ENCODE measurements at regions not wholly inside any gene's neighbourhood (a gene's known extent, or its start where the extent isn't known, plus 50 kb on each side); places are given as distances from the start of the nearest gene placed in this dataset.

GRCh38 chr4:83810428-83810827, 274.5 kb downstream of the GPAT3 start:
- DNase-seq (no peak), ATAC-seq (ENCODE audit: low read depth) (no peak)
- Mint-ChIP-seq H3K27me3 (no peaks in the 10 kb centered on the region), H3K36me3 (no peaks in the 10 kb centered on the region), H3K27ac (no peak overlapping the region), H3K4me1 (no peaks in the 10 kb centered on the region), H3K9me3 (no peaks in the 10 kb centered on the region), H3K4me3 (no peak overlapping the region)
- POLR2A ChIA-PET = no interaction called here

- DNase-seq = no peak
- no peaks in the 10 kb centered on the region for H3K27me3 Mint-ChIP-seq
- no peak overlapping the region for H3K27ac Mint-ChIP-seq
- H3K4me1 Mint-ChIP-seq = no peaks in the 10 kb centered on the region
- no peaks in the 10 kb centered on the region for H3K36me3 Mint-ChIP-seq
- POLR2A ChIA-PET = no interaction called here
- H3K9me3 Mint-ChIP-seq = no peaks in the 10 kb centered on the region
- ATAC-seq (ENCODE audit: low read depth) = no peak
- H3K4me3 Mint-ChIP-seq = no peak overlapping the region
These were observed 273.7 kb downstream of the GPAT3 start for GRCh38 chr4:83809581-83809980.

GRCh38 chr4:83793481-83793880, 257.6 kb downstream of the GPAT3 start:
- H3K9me3 Mint-ChIP-seq = no peaks in the 10 kb centered on the region
- H3K36me3 Mint-ChIP-seq = no peaks in the 10 kb centered on the region
- H3K4me1 Mint-ChIP-seq = no peaks in the 10 kb centered on the region
- DNase-seq = no peak
- H3K27me3 Mint-ChIP-seq = no peaks in the 10 kb centered on the region
- H3K27ac Mint-ChIP-seq = no peak overlapping the region
- no peak overlapping the region for H3K4me3 Mint-ChIP-seq
- no peak for ATAC-seq (ENCODE audit: low read depth)
- POLR2A ChIA-PET = no interaction called here

- H3K4me1 Mint-ChIP-seq = no peaks in the 10 kb centered on the region
- no peaks in the 10 kb centered on the region for H3K36me3 Mint-ChIP-seq
- peaks cover 1% of the 10 kb centered on the region for H3K9me3 Mint-ChIP-seq
- DNase-seq = no peak
- H3K4me3 Mint-ChIP-seq = no peak overlapping the region
- H3K27ac Mint-ChIP-seq = no peak overlapping the region
- POLR2A ChIA-PET = no interaction called here
- H3K27me3 Mint-ChIP-seq = no peaks in the 10 kb centered on the region
- ATAC-seq (ENCODE audit: low read depth) = no peak
These were observed 250.0 kb downstream of the GPAT3 start for GRCh38 chr4:83785891-83786290.

GRCh38 chr4:83783215-83783614, 247.3 kb downstream of the GPAT3 start:
- H3K9me3 Mint-ChIP-seq = peaks cover 1% of the 10 kb centered on the region
- H3K36me3 Mint-ChIP-seq = no peaks in the 10 kb centered on the region
- POLR2A ChIA-PET = no interaction called here
- no peak overlapping the region for H3K27ac Mint-ChIP-seq
- H3K4me1 Mint-ChIP-seq = no peaks in the 10 kb centered on the region
- ATAC-seq (ENCODE audit: low read depth) (no peak), DNase-seq (no peak)
- H3K27me3 Mint-ChIP-seq = no peaks in the 10 kb centered on the region
- H3K4me3 Mint-ChIP-seq = no peak overlapping the region

GRCh38 chr4:83782591-83782990, 246.7 kb downstream of the GPAT3 start:
- ATAC-seq (ENCODE audit: low read depth) = no peak
- Mint-ChIP-seq H3K27ac (no peak overlapping the region), H3K4me3 (no peak overlapping the region), H3K27me3 (no peaks in the 10 kb centered on the region), H3K36me3 (no peaks in the 10 kb centered on the region), H3K9me3 (peaks cover 1% of the 10 kb centered on the region), H3K4me1 (no peaks in the 10 kb centered on the region)
- DNase-seq = no peak
- POLR2A ChIA-PET = no interaction called here

GRCh38 chr4:83781434-83781833, 245.5 kb downstream of the GPAT3 start:
- H3K4me3 Mint-ChIP-seq = no peak overlapping the region
- no peaks in the 10 kb centered on the region for H3K36me3 Mint-ChIP-seq
- H3K9me3 Mint-ChIP-seq = peaks cover 1% of the 10 kb centered on the region
- no peaks in the 10 kb centered on the region for H3K4me1 Mint-ChIP-seq
- ATAC-seq (ENCODE audit: low read depth) = no peak
- no peaks in the 10 kb centered on the region for H3K27me3 Mint-ChIP-seq
- no peak for DNase-seq
- H3K27ac Mint-ChIP-seq = no peak overlapping the region
- POLR2A ChIA-PET = no interaction called here

- H3K4me3 Mint-ChIP-seq = no peak overlapping the region
- DNase-seq = no peak
- no peak for ATAC-seq (ENCODE audit: low read depth)
- no peaks in the 10 kb centered on the region for H3K27me3 Mint-ChIP-seq
- POLR2A ChIA-PET = no interaction called here
- H3K27ac Mint-ChIP-seq = no peak overlapping the region
- peaks cover 1% of the 10 kb centered on the region for H3K9me3 Mint-ChIP-seq
- no peaks in the 10 kb centered on the region for H3K36me3 Mint-ChIP-seq
- H3K4me1 Mint-ChIP-seq = no peaks in the 10 kb centered on the region
These were observed 244.3 kb downstream of the GPAT3 start for GRCh38 chr4:83780053-83780733.

- Mint-ChIP-seq H3K27me3 (no peaks in the 10 kb centered on the region), H3K27ac (no peak overlapping the region), H3K4me3 (no peak overlapping the region), H3K4me1 (no peaks in the 10 kb centered on the region), H3K36me3 (no peaks in the 10 kb centered on the region), H3K9me3 (peaks cover under 1% of the 10 kb centered on the region)
- POLR2A ChIA-PET = no interaction called here
- ATAC-seq (ENCODE audit: low read depth) (no peak), DNase-seq (no peak)
These were observed 243.5 kb downstream of the GPAT3 start for GRCh38 chr4:83779103-83780052.

- DNase-seq (no peak), ATAC-seq (ENCODE audit: low read depth) (no peak)
- POLR2A ChIA-PET = no interaction called here
- Mint-ChIP-seq H3K9me3 (no peaks in the 10 kb centered on the region), H3K27ac (no peak overlapping the region), H3K4me1 (no peaks in the 10 kb centered on the region), H3K27me3 (no peaks in the 10 kb centered on the region), H3K4me3 (no peak overlapping the region), H3K36me3 (no peaks in the 10 kb centered on the region)
These were observed 236.8 kb downstream of the GPAT3 start for GRCh38 chr4:83772685-83773084.

- DNase-seq = no peak
- Mint-ChIP-seq H3K4me3 (no peak overlapping the region), H3K36me3 (no peaks in the 10 kb centered on the region), H3K4me1 (no peaks in the 10 kb centered on the region), H3K27me3 (no peaks in the 10 kb centered on the region), H3K27ac (no peak overlapping the region), H3K9me3 (no peaks in the 10 kb centered on the region)
- ATAC-seq (ENCODE audit: low read depth) = no peak
- POLR2A ChIA-PET = no interaction called here
These were observed 235.3 kb downstream of the GPAT3 start for GRCh38 chr4:83771113-83771705.

- POLR2A ChIA-PET = no interaction called here
- H3K9me3 Mint-ChIP-seq = no peaks in the 10 kb centered on the region
- no peak overlapping the region for H3K4me3 Mint-ChIP-seq
- no peak overlapping the region for H3K27ac Mint-ChIP-seq
- H3K4me1 Mint-ChIP-seq = no peaks in the 10 kb centered on the region
- ATAC-seq (ENCODE audit: low read depth) (no peak), DNase-seq (no peak)
- H3K27me3 Mint-ChIP-seq = peaks cover 2% of the 10 kb centered on the region
- H3K36me3 Mint-ChIP-seq = no peaks in the 10 kb centered on the region
These were observed 232.2 kb downstream of the GPAT3 start for GRCh38 chr4:83768146-83768545.

GRCh38 chr4:83767067-83767466, 231.2 kb downstream of the GPAT3 start:
- H3K27me3 Mint-ChIP-seq = peaks cover 2% of the 10 kb centered on the region
- no peaks in the 10 kb centered on the region for H3K36me3 Mint-ChIP-seq
- DNase-seq (no peak), ATAC-seq (ENCODE audit: low read depth) (no peak)
- no peak overlapping the region for H3K4me3 Mint-ChIP-seq
- H3K27ac Mint-ChIP-seq = no peak overlapping the region
- POLR2A ChIA-PET = no interaction called here
- no peaks in the 10 kb centered on the region for H3K9me3 Mint-ChIP-seq
- H3K4me1 Mint-ChIP-seq = no peaks in the 10 kb centered on the region

- peaks cover 1% of the 10 kb centered on the region for H3K27me3 Mint-ChIP-seq
These were observed 223.7 kb downstream of the GPAT3 start for GRCh38 chr4:83759611-83760010.

More at GRCh38 chr4:83759611-83760010, 223.7 kb downstream of the GPAT3 start:
- Mint-ChIP-seq H3K36me3 (no peaks in the 10 kb centered on the region), H3K27ac (no peak overlapping the region), H3K4me3 (no peak overlapping the region), H3K9me3 (no peaks in the 10 kb centered on the region), H3K4me1 (no peaks in the 10 kb centered on the region)
- no peak for ATAC-seq (ENCODE audit: low read depth)
- POLR2A ChIA-PET = no interaction called here
- DNase-seq = no peak
